ENCODE measurements at regions not wholly inside any gene's neighbourhood (a gene's known extent, or its start where the extent isn't known, plus 50 kb on each side); places are given as distances from the start of the nearest gene placed in this dataset.

DNA sequence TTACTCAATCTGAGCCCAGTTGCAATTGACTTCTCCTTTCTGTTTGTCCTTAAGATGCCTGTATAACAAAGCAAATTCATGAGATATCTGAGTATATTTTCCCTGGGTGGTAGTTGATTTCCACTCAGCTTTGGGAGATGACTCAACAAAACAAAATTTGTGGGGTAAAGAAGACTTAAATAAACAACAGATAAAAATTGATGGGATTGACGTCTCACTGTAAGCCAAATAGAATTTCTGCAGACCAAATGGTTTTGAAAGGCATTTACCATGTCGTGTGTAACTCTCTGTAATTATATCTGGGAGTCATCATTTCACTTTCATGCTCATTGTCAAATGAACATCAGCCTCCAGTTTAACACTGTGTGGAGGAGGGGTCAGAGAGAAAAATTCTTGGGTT lies 255.4 kb upstream of the MYO3A start:
- Histone ChIP-seq H3K27ac (no peak overlapping the region), H3K36me3 (no peaks in the 10 kb centered on the region), H3K9me3 (no peaks in the 10 kb centered on the region), H3K4me3 (no peak overlapping the region), H3K27me3 (no peaks in the 10 kb centered on the region), H3K4me1 (peaks cover 0 to 7% of the 10 kb centered on the region in 2 donors)
- intact Hi-C loops (cut with DNase I; ENCODE audit: low total_unique reads): no loop called here
- TF ChIP-seq POLR2A (IDR thresholded peaks at IDR 0.05) (no peak), CTCF (IDR thresholded peaks at IDR 0.05 in 4 of 5, conservative IDR thresholded peaks at IDR 0.05 in 1 of 5) (no peak)
- in situ Hi-C loops (cut with MboI; ENCODE audit: low sequenced_read_pairs in 4 of 4): loop anchor here in 2 of 4 donors (25.0 kb wide), 1 partner anchor 566 kb away; no protein-coding TSS in a partner anchor
- ATAC-seq (no peak), DNase-seq (no peak)

DNA sequence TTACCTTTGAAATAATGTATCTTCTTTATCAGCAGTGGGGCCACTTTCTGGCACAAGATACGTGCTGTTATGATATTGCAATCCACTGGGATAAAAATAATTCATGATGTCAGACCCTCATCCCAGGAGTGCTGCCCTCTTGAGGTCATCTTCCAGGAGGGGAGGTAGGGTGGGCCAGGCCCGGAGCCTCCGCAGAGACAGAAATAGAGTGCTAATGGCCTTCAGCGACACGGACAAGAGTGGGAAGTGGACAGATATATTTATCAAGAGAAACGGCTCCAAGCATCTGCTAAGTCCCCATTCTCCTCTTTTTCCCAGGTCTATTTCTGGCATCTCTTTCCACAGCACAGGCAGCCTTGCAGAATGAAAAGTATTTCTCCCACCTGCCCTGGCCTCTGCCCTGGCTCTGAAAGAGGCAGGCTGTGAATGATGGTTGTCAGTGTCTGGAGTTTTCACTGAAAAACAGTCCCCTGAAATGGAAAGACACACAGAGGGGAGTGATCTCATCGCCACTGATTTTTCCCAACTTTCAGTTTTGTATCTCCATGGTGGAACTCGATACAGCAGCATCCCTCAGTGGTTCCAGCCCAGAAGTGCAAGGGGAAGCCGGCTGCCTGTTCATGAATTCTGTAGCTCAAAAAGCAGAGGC lies 251.7 kb upstream of the MYO3A start:
- DNase-seq: peak in 1 of 2 donors; percentile 17
- Histone ChIP-seq H3K9me3 (no peaks in the 10 kb centered on the region), H3K4me1 (peaks cover 0 to 7% of the 10 kb centered on the region in 2 donors), H3K4me3 (peak overlapping the region in 3 of 4 donors; percentile 20 to 30 (median 22)), H3K36me3 (no peaks in the 10 kb centered on the region), H3K27ac (peak overlapping the region in 3 of 4 donors; percentile 20 to 23 (median 22)), H3K27me3 (no peaks in the 10 kb centered on the region)
- ATAC-seq: peak; percentile 45 to 92
- TF ChIP-seq POLR2A (IDR thresholded peaks at IDR 0.05) (no peak), CTCF (IDR thresholded peaks at IDR 0.05 in 4 of 5, conservative IDR thresholded peaks at IDR 0.05 in 1 of 5) (peak in 2 of 5 experiments; percentile 5 to 17)
- in situ Hi-C loops (cut with MboI; ENCODE audit: low sequenced_read_pairs in 4 of 4) (loop anchor here in 2 of 4 donors (25.0 kb wide), 1 partner anchor 570 kb away; no protein-coding TSS in a partner anchor), intact Hi-C loops (cut with DNase I; ENCODE audit: low total_unique reads) (no loop called here)

DNA sequence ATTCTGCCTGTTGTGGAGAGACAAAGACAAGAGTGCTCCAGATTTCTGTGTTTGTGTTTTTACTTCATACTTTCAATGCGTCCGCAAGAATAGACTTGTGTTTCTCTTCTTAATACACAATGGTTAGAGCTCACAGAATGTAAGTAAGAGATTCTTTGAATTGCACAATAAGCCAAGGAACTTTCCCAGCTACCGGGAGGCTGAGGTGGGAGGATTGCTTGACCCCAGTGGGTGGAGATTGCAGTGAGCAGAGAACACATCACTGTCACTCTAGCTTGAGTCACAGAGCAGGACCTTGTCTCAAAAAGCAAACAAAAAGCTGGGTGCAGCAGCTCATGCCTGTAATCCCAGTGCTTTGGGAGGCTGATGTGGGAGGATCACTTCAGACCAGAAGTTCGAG lies 250.7 kb upstream of the MYO3A start:
- intact Hi-C loops (cut with DNase I; ENCODE audit: low total_unique reads): no loop called here
- Histone ChIP-seq H3K27ac (no peak overlapping the region), H3K4me3 (no peak overlapping the region), H3K36me3 (no peaks in the 10 kb centered on the region), H3K9me3 (no peaks in the 10 kb centered on the region), H3K4me1 (peaks cover 0 to 7% of the 10 kb centered on the region in 2 donors), H3K27me3 (no peaks in the 10 kb centered on the region)
- DNase-seq (no peak), ATAC-seq (no peak)
- TF ChIP-seq POLR2A (IDR thresholded peaks at IDR 0.05) (no peak), CTCF (IDR thresholded peaks at IDR 0.05 in 4 of 5, conservative IDR thresholded peaks at IDR 0.05 in 1 of 5) (no peak)
- in situ Hi-C loops (cut with MboI; ENCODE audit: low sequenced_read_pairs in 4 of 4): loop anchor here in 2 of 4 donors (25.0 kb wide), 1 partner anchor 571 kb away; no protein-coding TSS in a partner anchor

DNA sequence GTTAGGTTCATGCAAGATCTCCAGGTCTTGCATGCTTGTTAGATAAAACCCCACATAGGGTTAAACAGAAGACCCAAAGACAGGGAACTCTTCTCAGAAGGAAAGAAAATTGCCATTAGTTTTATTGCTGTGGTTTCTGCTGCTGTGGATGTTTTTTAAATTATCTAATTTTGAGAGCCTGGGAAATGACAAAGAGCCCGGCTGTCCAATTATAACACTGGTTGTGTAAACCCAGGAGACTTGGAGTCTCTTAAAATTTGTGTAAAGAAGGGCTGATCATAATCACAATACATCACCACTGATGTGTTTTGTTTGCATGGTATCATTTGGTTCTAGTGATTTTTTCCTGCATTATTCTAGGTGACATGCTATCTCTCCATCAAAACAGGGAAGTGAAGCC lies 246.5 kb upstream of the MYO3A start:
- in situ Hi-C loops (cut with MboI; ENCODE audit: low sequenced_read_pairs in 4 of 4): loop anchor here in 2 of 4 donors (25.0 kb wide), 1 partner anchor 575 kb away; no protein-coding TSS in a partner anchor
- TF ChIP-seq CTCF (IDR thresholded peaks at IDR 0.05 in 4 of 5, conservative IDR thresholded peaks at IDR 0.05 in 1 of 5) (no peak), POLR2A (IDR thresholded peaks at IDR 0.05) (no peak)

More for the DNA sequence above, 246.5 kb upstream of the MYO3A start:
- intact Hi-C loops (cut with DNase I; ENCODE audit: low total_unique reads): no loop called here
- H3K27me3 ChIP-seq: no peaks in the 10 kb centered on the region
- H3K36me3 ChIP-seq: no peaks in the 10 kb centered on the region
- no peak overlapping the region for H3K4me3 ChIP-seq
- DNase-seq (no peak), ATAC-seq (no peak)
- H3K27ac ChIP-seq: no peak overlapping the region
- no peaks in the 10 kb centered on the region for H3K9me3 ChIP-seq
- H3K4me1 ChIP-seq: no peaks in the 10 kb centered on the region
